Lung (tissue), 9 donors: ENCODE measurements at regions not wholly inside any gene's neighbourhood (a gene's known extent, or its start where the extent isn't known, plus 50 kb on each side); places are given as distances from the start of the nearest gene placed in this dataset.
"Not testable (repeated sequence)": the region's sequence is repeated elsewhere in the genome, so short reads cannot be mapped to it uniquely, and the experiment has no call there.

Experiments
- ATAC-seq: fragments of 200-7000 bp; cut with Tn5 transposase; one replicate; pipeline ENCODE4 v1.9.1; 2020; ENCODE audit warnings: moderate number of reproducible peaks; ENCODE audit not compliant: insufficient read depth, low FRiP score
- DNase-seq, 3 donors: peaks; one replicate each; pipeline ENCODE4 v3.0.0-alpha.2; 2013 to 2017
- H3K27ac ChIP-seq, 2 donors: one replicate each; pipeline ENCODE4 v1.5.1; 2013; ENCODE audit warnings: mild to moderate bottlenecking in 2 of 2, moderate library complexity in 2 of 2, control low read depth in 1 of 2, inconsistent platforms in 1 of 2, low read depth in 1 of 2, low read length in 1 of 2
- H3K27me3 ChIP-seq, 3 donors: one replicate each; pipeline ENCODE4 v1.5.1; 2013; ENCODE audit warnings: low read length in 2 of 3; ENCODE audit not compliant: control insufficient read depth in 3 of 3, insufficient read depth in 3 of 3
- H3K36me3 ChIP-seq, 4 donors: one replicate each; pipeline ENCODE4 v1.5.1; 2013; ENCODE audit warnings: low read length in 4 of 4, mild to moderate bottlenecking in 1 of 4, moderate library complexity in 1 of 4; ENCODE audit not compliant: control insufficient read depth in 4 of 4, insufficient read depth in 4 of 4
- H3K4me1 ChIP-seq, 5 donors: one replicate each; pipeline ENCODE4 v1.5.1; 2013; ENCODE audit warnings: low read length in 5 of 5, mild to moderate bottlenecking in 2 of 5, moderate library complexity in 1 of 5; ENCODE audit not compliant: control insufficient read depth in 5 of 5, insufficient read depth in 5 of 5
- H3K4me3 ChIP-seq: one replicate; pipeline ENCODE4 v1.5.1; 2013; ENCODE audit warnings: mild to moderate bottlenecking, control low read depth, moderate library complexity
- H3K9ac ChIP-seq, 2 donors: one replicate each; pipeline ENCODE4 v1.5.1; 2013; ENCODE audit warnings: low read length in 2 of 2, control low read depth in 1 of 2; ENCODE audit not compliant: insufficient read depth in 1 of 2
- H3K9me3 ChIP-seq, 4 donors: one replicate each; pipeline ENCODE4 v1.5.1; 2013; ENCODE audit warnings: low read length in 3 of 4, mild to moderate bottlenecking in 1 of 4, moderate library complexity in 1 of 4; ENCODE audit not compliant: control insufficient read depth in 4 of 4, insufficient read depth in 3 of 4
- WGBS, 2 donors: extraction: QIAGEN DNeasy Blood & Tissue Kit; methylation state at CpG; one replicate each; pipeline ENCODE4 v1.1.7; 2013; 5-methylcytosine and 5-hydroxymethylcytosine counted together
- donor health status: Bipolar disorder and iron deficiency.
- donor health status: healthy.
- donor health status: DM: yes; HTN: yes; CAD: no.

DNA sequence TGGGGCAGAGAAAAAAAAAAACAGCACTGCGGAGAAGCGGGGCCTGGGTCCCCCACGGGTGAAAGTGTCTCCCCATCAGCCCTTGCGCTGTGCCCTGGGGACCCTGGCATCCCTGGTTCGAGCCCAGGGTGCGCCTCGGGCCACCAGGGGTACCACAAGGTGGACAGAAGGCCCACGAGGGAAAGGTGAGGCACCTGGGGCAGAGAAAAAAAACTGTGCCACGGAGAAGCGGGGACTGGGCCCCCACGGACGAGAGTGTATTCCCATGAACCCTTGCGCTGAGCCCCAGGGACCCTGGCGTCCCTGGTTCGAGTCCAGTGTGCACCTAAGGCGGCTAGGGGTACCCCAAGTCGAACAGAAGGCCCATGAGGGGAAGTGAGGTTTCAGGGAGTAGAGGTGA lies 395.8 kb upstream of the TPTE start:
- not testable (repeated sequence) for DNase-seq, H3K27me3 ChIP-seq
- 65 to 75% methylated on average over 15 to 17 of the region's 17 CpGs for WGBS, 2 donors

DNA sequence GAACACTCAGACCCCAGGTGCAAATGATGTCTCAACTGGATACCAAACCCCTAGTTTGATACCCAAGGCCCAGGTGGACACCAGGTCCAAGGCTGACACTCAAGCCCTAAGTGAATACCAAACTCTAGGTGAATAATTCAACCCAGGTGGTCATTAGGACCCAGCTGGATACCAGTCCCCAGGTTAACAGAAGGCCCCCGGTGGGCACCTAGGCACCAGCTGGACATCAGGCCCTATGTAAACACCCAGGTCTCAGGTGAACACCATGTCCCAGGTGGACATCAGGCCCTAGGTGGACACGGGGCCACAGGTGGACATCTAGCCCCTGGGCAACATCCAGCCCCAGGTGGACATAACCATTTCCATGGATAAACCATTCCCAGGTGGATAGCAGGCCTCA lies 387.3 kb upstream of the TPTE start:
- not testable (repeated sequence) for H3K4me1 ChIP-seq, H3K9ac ChIP-seq, H3K27me3 ChIP-seq, H3K9me3 ChIP-seq, DNase-seq, ATAC-seq, H3K4me3 ChIP-seq, H3K36me3 ChIP-seq, H3K27ac ChIP-seq
- WGBS, 2 donors: 87 to 95% methylated on average over 1 of the region's 2 CpGs

More for the DNA sequence above, 395.8 kb upstream of the TPTE start:
- H3K36me3 ChIP-seq, H3K27ac ChIP-seq, H3K4me1 ChIP-seq, H3K9me3 ChIP-seq, ATAC-seq, H3K4me3 ChIP-seq, H3K9ac ChIP-seq: not testable (repeated sequence)

DNA sequence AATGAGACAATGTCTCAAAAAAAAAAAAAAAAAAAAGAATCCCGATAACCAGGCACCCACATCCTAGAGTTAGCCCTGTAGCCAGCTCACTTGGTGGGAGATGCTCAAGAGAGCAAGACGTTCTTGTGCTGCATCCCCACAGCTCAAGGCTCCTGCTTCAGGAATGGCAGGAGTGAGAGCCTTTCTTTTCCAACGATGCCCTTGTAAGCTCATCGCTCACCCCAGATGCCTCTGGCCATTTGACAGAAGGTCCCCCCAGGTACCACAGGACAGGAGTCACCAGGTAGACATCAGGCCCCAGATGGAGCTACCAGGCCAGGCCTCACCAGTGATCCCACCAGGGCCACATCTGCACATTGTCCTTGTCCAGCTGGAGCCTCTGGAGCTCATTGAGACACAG lies 385.5 kb upstream of the TPTE start:
- WGBS, 2 donors: 66 to 80% methylated on average over 3 of the region's 4 CpGs
- not testable (repeated sequence) for H3K36me3 ChIP-seq, H3K4me3 ChIP-seq, H3K9ac ChIP-seq, H3K27me3 ChIP-seq, DNase-seq, ATAC-seq, H3K4me1 ChIP-seq, H3K9me3 ChIP-seq, H3K27ac ChIP-seq

DNA sequence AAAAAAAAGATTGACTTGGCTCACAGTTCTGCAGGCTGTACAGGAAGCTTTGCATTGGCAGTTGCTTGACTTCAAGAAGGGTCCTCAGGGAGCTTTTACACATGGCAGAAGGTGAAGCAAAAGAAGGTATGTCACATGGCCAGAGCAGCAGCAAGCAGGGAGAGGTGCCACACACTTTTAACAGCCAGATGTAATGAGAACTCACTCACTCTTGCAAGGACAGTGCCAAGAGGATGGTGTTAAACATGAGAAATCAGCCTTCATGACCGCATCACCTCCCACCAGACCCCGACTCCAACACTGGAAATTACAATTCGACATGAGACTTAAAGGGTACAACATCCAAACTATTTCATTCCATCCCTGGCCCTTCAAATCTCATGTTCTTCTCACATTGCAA lies 367.2 kb upstream of the TPTE start:
- ATAC-seq, H3K4me3 ChIP-seq, H3K27ac ChIP-seq, DNase-seq, H3K9ac ChIP-seq, H3K9me3 ChIP-seq, H3K36me3 ChIP-seq, H3K27me3 ChIP-seq, H3K4me1 ChIP-seq: not testable (repeated sequence)
- 55 to 85% methylated on average over 2 to 3 of the region's 3 CpGs for WGBS, 2 donors
